Fibroblast of lung (primary cell): ENCODE measurements at regions not wholly inside any gene's neighbourhood (a gene's known extent, or its start where the extent isn't known, plus 50 kb on each side); places are given as distances from the start of the nearest gene placed in this dataset.

Experiments used
- CTCF ChIP-seq, 2 donors: IDR thresholded peaks in 1 of 2; conservative IDR thresholded peaks in 1 of 2; 1 replicate in 1 of 2; 2 replicates in 1 of 2; pipeline ENCODE4 v1.5.1; 2011 to 2012; ENCODE audit warnings: low read length in 2 of 2, control low read depth in 1 of 2, inconsistent platforms in 1 of 2, low read depth in 1 of 2, mild to moderate bottlenecking in 1 of 2
- EZH2 ChIP-seq: IDR thresholded peaks from 2 replicates; pipeline ENCODE4 v1.5.1; 2012; ENCODE audit warnings: low read length, control low read depth, mild to moderate bottlenecking; ENCODE audit errors: missing control alignments

- TF ChIP-seq CTCF (conservative IDR thresholded peaks at IDR 0.05 in 1 of 2, IDR thresholded peaks at IDR 0.05 in 1 of 2; ENCODE audit: low read depth in 1 of 2, low read length in 2 of 2), result no peak
- TF ChIP-seq EZH2, result no peak
Observed at GRCh38 chr2:58769111-58769863, 528.2 kb upstream of the FANCL start.
